HUES48 (cell line): ENCODE measurements at regions not wholly inside any gene's neighbourhood (a gene's known extent, or its start where the extent isn't known, plus 50 kb on each side); places are given as distances from the start of the nearest gene placed in this dataset.

Experiments used
- H3K27ac ChIP-seq: one replicate; pipeline ENCODE4 v1.7.0; 2013; ENCODE audit warnings: low read depth, low read length, inconsistent platforms
- H3K27me3 ChIP-seq: 2 replicates; pipeline ENCODE4 v1.6.1; 2013; ENCODE audit warnings: mild to moderate bottlenecking, low read length; ENCODE audit not compliant: control insufficient read depth, insufficient read depth
- H3K36me3 ChIP-seq: 2 replicates; pipeline ENCODE4 v1.6.1; 2013; ENCODE audit warnings: low read length; ENCODE audit not compliant: control insufficient read depth, insufficient read depth
- H3K4me1 ChIP-seq: 2 replicates; pipeline ENCODE4 v1.6.1; 2013; ENCODE audit warnings: mild to moderate bottlenecking, low read length; ENCODE audit not compliant: control insufficient read depth, insufficient read depth
- H3K4me3 ChIP-seq: 2 replicates; pipeline ENCODE4 v1.5.1; 2013; ENCODE audit warnings: mild to moderate bottlenecking, low read depth, low read length
- H3K9ac ChIP-seq: 2 replicates; pipeline ENCODE4 v1.6.1; 2013; ENCODE audit warnings: mild to moderate bottlenecking, low read depth, low read length, moderate library complexity
- H3K9me3 ChIP-seq: 2 replicates; pipeline ENCODE4 v1.6.1; 2013; ENCODE audit warnings: low read length; ENCODE audit not compliant: control insufficient read depth, insufficient read depth

GRCh38 chr4:141486375-141486997 lies 149.9 kb upstream of the IL15 start:
- no peaks in the 10 kb centered on the region for H3K36me3 ChIP-seq
- H3K9ac ChIP-seq, result no peak overlapping the region
- no peak overlapping the region for H3K27ac ChIP-seq
- no peaks in the 10 kb centered on the region for H3K9me3 ChIP-seq
- H3K4me3 ChIP-seq, result no peak overlapping the region
- no peaks in the 10 kb centered on the region for H3K4me1 ChIP-seq
- no peaks in the 10 kb centered on the region for H3K27me3 ChIP-seq

DNA sequence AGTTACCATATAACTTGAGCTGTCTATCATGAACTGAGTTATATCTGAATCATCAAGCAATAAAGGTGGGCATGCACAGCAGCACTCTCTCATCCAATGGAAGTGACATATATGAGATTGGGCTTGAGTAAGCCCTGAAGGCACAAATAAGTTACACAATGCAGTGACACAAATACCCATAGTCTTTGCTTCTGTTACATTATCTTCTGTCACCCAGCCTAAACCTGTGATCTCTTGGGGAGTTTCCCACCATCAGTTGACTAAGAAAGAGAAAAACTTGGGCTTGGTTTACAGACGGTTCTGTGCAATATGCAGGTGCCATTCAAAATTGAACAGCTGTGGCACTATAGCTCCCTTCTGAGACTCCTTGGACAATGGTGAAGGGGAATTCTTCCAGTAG lies 138.8 kb upstream of the IL15 start:
- Histone ChIP-seq H3K9me3 (no peaks in the 10 kb centered on the region), H3K4me1 (no peaks in the 10 kb centered on the region), H3K27ac (no peak overlapping the region), H3K4me3 (no peak overlapping the region), H3K9ac (no peak overlapping the region), H3K36me3 (no peaks in the 10 kb centered on the region), H3K27me3 (no peaks in the 10 kb centered on the region)

- H3K27ac ChIP-seq, result no peak overlapping the region
- H3K36me3 ChIP-seq, result no peaks in the 10 kb centered on the region
- H3K4me3 ChIP-seq, result no peak overlapping the region
- H3K27me3 ChIP-seq, result no peaks in the 10 kb centered on the region
- H3K4me1 ChIP-seq, result no peaks in the 10 kb centered on the region
- H3K9ac ChIP-seq, result no peak overlapping the region
- no peaks in the 10 kb centered on the region for H3K9me3 ChIP-seq
Measured at GRCh38 chr4:141499261-141499853, 137.0 kb upstream of the IL15 start.

DNA sequence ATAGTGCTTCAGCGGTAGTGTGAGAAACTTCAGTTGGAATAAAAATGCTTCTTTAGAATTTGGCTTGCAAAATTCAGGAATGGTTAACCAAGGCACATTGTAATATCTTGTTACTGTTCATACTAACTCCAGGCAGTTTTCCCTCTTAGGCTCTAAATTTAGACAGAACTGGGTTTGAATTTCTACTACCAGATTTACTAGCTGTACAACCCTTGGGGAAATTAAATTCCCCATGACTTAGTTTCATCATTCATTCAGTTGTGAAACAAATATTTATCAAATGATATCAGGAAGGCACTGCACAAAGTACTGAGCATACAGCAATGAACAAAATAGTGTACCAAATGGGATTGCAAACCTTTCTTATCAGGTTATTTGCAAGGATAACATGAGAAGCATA lies 135.0 kb upstream of the IL15 start:
- H3K4me1 ChIP-seq, result no peaks in the 10 kb centered on the region
- no peaks in the 10 kb centered on the region for H3K36me3 ChIP-seq
- H3K4me3 ChIP-seq, result no peak overlapping the region
- H3K9me3 ChIP-seq, result no peaks in the 10 kb centered on the region
- H3K9ac ChIP-seq, result no peak overlapping the region
- H3K27ac ChIP-seq, result no peak overlapping the region
- no peaks in the 10 kb centered on the region for H3K27me3 ChIP-seq

DNA sequence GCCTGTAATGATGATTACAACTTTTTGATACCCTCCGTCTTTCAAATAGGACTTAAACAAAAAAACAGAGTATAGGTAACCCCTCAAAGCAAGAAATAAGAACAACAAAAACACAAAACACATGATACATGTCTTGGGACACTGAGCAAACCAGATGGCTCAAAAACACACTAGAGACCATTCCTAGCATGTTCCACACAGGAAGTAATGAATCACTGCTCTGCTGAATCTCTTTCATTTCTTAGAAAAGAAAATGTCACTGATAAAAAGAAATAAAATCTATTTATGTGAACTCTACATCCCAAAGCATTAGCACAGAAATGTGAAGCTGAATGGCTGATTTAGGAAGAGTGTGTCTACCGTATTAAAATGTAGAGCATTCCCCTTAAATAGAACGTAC lies 134.5 kb upstream of the IL15 start:
- H3K27me3 ChIP-seq, result no peaks in the 10 kb centered on the region
- H3K27ac ChIP-seq, result no peak overlapping the region
- no peak overlapping the region for H3K4me3 ChIP-seq
- no peak overlapping the region for H3K9ac ChIP-seq
- H3K9me3 ChIP-seq, result no peaks in the 10 kb centered on the region
- H3K4me1 ChIP-seq, result no peaks in the 10 kb centered on the region
- no peaks in the 10 kb centered on the region for H3K36me3 ChIP-seq

GRCh38 chr4:141502755-141503154 lies 133.6 kb upstream of the IL15 start:
- Histone ChIP-seq H3K9ac (no peak overlapping the region), H3K27ac (no peak overlapping the region), H3K36me3 (no peaks in the 10 kb centered on the region), H3K9me3 (no peaks in the 10 kb centered on the region), H3K27me3 (no peaks in the 10 kb centered on the region), H3K4me3 (no peak overlapping the region), H3K4me1 (no peaks in the 10 kb centered on the region)

- Histone ChIP-seq H3K9me3 (no peaks in the 10 kb centered on the region), H3K36me3 (no peaks in the 10 kb centered on the region), H3K27me3 (no peaks in the 10 kb centered on the region), H3K4me3 (no peak overlapping the region), H3K9ac (no peak overlapping the region), H3K27ac (no peak overlapping the region), H3K4me1 (no peaks in the 10 kb centered on the region)
Measured at GRCh38 chr4:141503260-141503659, 133.1 kb upstream of the IL15 start.

- no peaks in the 10 kb centered on the region for H3K4me1 ChIP-seq
- no peaks in the 10 kb centered on the region for H3K27me3 ChIP-seq
- no peak overlapping the region for H3K9ac ChIP-seq
- no peak overlapping the region for H3K27ac ChIP-seq
- no peak overlapping the region for H3K4me3 ChIP-seq
- H3K9me3 ChIP-seq, result peaks cover 9% of the 10 kb centered on the region; the same call in 1 of the 2 replicates
- H3K36me3 ChIP-seq, result no peaks in the 10 kb centered on the region
Measured at GRCh38 chr4:141511055-141511454, 125.3 kb upstream of the IL15 start.

DNA sequence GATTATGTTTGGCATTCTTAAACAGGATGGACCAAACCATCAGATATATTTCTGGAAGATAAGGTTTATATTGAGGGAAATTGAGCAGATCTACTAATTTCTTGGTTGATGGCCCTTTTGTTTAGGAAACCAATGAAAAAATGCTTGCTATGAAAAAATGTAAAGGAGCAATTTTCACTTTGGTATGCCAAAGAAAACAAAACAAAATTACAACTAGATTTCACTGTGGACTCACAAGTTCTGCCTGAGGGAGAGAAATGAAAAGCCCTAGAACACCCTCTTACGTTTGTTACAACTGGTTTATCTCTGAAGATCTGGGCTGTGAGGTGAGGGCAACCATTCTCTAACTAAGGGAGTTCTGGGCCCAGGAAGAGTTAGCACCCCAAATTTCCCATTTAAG lies 122.5 kb upstream of the IL15 start:
- H3K9me3 ChIP-seq, result peaks cover 9% of the 10 kb centered on the region; the same call in 1 of the 2 replicates
- H3K4me3 ChIP-seq, result no peak overlapping the region
- H3K27ac ChIP-seq, result no peak overlapping the region
- no peaks in the 10 kb centered on the region for H3K4me1 ChIP-seq
- H3K27me3 ChIP-seq, result no peaks in the 10 kb centered on the region
- no peaks in the 10 kb centered on the region for H3K36me3 ChIP-seq
- no peak overlapping the region for H3K9ac ChIP-seq

DNA sequence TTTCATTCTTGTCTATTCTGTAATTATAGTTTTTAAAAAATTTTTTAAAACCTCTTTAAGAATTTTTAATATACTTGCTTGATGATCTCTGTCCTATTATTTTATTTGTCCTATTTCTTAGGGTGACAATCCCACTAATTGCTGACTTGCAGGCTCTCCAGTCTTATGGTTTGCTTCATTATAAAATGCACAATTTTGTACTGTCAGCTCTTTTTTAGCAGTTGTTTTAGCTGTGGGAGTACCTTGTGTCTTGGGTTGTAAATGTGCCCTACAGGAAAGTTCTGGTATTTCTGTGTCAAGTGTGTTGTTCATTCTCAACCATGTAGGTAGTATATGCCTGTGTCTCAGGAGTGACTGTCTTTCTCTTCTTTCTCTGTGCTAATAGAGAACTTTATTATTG lies 118.2 kb upstream of the IL15 start:
- no peaks in the 10 kb centered on the region for H3K36me3 ChIP-seq
- H3K4me3 ChIP-seq, result no peak overlapping the region
- no peaks in the 10 kb centered on the region for H3K9me3 ChIP-seq
- H3K4me1 ChIP-seq, result no peaks in the 10 kb centered on the region
- no peaks in the 10 kb centered on the region for H3K27me3 ChIP-seq
- H3K9ac ChIP-seq, result no peak overlapping the region
- H3K27ac ChIP-seq, result no peak overlapping the region

DNA sequence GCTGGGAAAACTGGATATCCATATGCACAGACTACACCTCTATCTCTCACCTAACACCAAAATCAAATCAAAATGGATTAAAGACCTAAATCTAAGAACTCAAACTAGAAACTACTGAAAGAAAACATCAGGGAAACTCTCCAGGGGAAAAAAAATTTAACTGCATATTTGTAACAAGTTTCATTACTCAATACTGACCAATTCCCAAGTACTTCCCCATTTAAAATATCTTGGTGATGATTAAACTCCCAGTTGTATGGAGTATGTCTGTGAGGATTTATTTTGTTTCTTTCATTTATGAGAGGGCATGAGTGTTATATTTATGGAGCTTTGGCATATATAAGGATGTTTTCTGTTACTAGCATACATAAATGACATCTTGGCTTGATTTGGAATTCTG lies 112.3 kb upstream of the IL15 start:
- H3K4me3 ChIP-seq, result no peak overlapping the region
- no peaks in the 10 kb centered on the region for H3K27me3 ChIP-seq
- no peak overlapping the region for H3K9ac ChIP-seq
- H3K4me1 ChIP-seq, result no peaks in the 10 kb centered on the region
- H3K27ac ChIP-seq, result no peak overlapping the region
- no peaks in the 10 kb centered on the region for H3K36me3 ChIP-seq
- H3K9me3 ChIP-seq, result no peaks in the 10 kb centered on the region; the same call in 1 of the 2 replicates
